Transverse colon (tissue), 4 donors: ENCODE measurements at regions not wholly inside any gene's neighbourhood (a gene's known extent, or its start where the extent isn't known, plus 50 kb on each side); places are given as distances from the start of the nearest gene placed in this dataset.
A peak's percentile ranks its signal among the peaks of the same experiment; 100 is the strongest.

ENCODE experiments used
- DNase-seq: peaks from one replicate; pipeline ENCODE4 v3.0.0-alpha.2; 2019
- H3K27ac ChIP-seq, 4 donors: fragments of 200-600 bp; sonication (generic); 2 replicates each; pipeline ENCODE4 v1.5.1; 2016 to 2018; ENCODE audit warnings: inconsistent platforms in 4 of 4
- H3K27me3 ChIP-seq: fragments of 200-600 bp; sonication (generic); 2 replicates; pipeline ENCODE4 v1.5.1; 2017; ENCODE audit warnings: inconsistent platforms
- H3K36me3 ChIP-seq, 4 donors: fragments of 200-600 bp; sonication (generic); 2 replicates each; pipeline ENCODE4 v1.5.1; 2017 to 2019; ENCODE audit warnings: inconsistent platforms in 4 of 4
- H3K4me1 ChIP-seq, 4 donors: fragments of 200-600 bp; sonication (generic); 2 replicates each; pipeline ENCODE4 v1.5.1; 2017 to 2020; ENCODE audit warnings: inconsistent platforms in 4 of 4
- H3K4me3 ChIP-seq, 4 donors: fragments of 200-600 bp; sonication (generic); 1 replicate in 1 of 4; 2 replicates in 3 of 4; pipeline versions ENCODE4 v1.5.1 to v1.6.1; 2017 to 2019; ENCODE audit warnings: inconsistent platforms in 4 of 4
- H3K9me3 ChIP-seq, 2 donors: fragments of 200-600 bp; sonication (generic); 2 replicates each; pipeline ENCODE4 v1.5.1; 2017 to 2019; ENCODE audit warnings: inconsistent platforms in 2 of 2
- CTCF ChIP-seq, 5 experiments: fragments of 200-600 bp in 3 of 5; fragments of 450-650 bp in 2 of 5; sonication (generic) in 3 of 5; IDR thresholded peaks; 1 replicate in 2 of 5; 2 replicates in 3 of 5; pipeline ENCODE4 v1.5.1; 2016 to 2017; ENCODE audit warnings: antibody characterized with exemption in 5 of 5, inconsistent platforms in 3 of 5, mild to moderate bottlenecking in 2 of 5, moderate library complexity in 1 of 5
- EP300 ChIP-seq: sonication (generic); formaldehyde crosslinking; IDR thresholded peaks from one replicate; pipeline ENCODE4 v1.6.1; 2017; ENCODE audit warnings: antibody characterized with exemption, low read depth
- POLR2A ChIP-seq: fragments of 450-650 bp; IDR thresholded peaks from one replicate; pipeline ENCODE4 v1.6.1; 2016; ENCODE audit warnings: antibody characterized with exemption, mild to moderate bottlenecking, moderate library complexity
- POLR2AphosphoS5 ChIP-seq, 3 donors: sonication (generic); formaldehyde crosslinking; IDR thresholded peaks; one replicate each; pipeline ENCODE4 v1.6.1; 2016; ENCODE audit warnings: antibody characterized with exemption in 3 of 3
- WGBS, 2 donors: methylation state at CpG; one replicate each; pipeline ENCODE4 v1.1.5; 2018; ENCODE audit warnings: low coverage in 1 of 2; 5-methylcytosine and 5-hydroxymethylcytosine counted together
- in situ Hi-C, 4 donors: fragments of 200-750 bp; cut with MboI; loops; one replicate each; pipeline versions ENCODE4 v1.15.0 to v1.15.1; 2017; ENCODE audit warnings: low sequenced_read_pairs in 3 of 4, low pct_ligation_motif_present in 1 of 4, low pct_unique_long_range_greater_than_20kb in 1 of 4
- intact Hi-C: fragments of 100-400 bp; cut with DNase I; formaldehyde crosslinking; loops from one replicate; pipeline ENCODE4 v1.15.1; 2023; ENCODE audit warnings: low total_unique reads

- no peaks in the 10 kb centered on the region for H3K9me3 ChIP-seq
- H3K4me1 ChIP-seq: peaks cover 5 to 34% (median 27%) of the 10 kb centered on the region in 4 donors
- no peaks in the 10 kb centered on the region for H3K36me3 ChIP-seq
- peak overlapping the region in 3 of 4 donors; percentile 35 to 59 (median 42) for H3K4me3 ChIP-seq
- peak; percentile 38 for DNase-seq
- in situ Hi-C loops (no loop called here), intact Hi-C loops (no loop called here)
- H3K27me3 ChIP-seq: peaks cover 79% of the 10 kb centered on the region
- WGBS, 2 donors: 0 to 1% methylated on average over 3 to 40 of the region's 49 CpGs
- peak overlapping the region in 1 of 4 donors; percentile 31 for H3K27ac ChIP-seq
- no peak for TF ChIP-seq EP300
- TF ChIP-seq POLR2AphosphoS5 (IDR thresholded peaks at IDR 0.05): no peak
- no peak for TF ChIP-seq CTCF (IDR thresholded peaks at IDR 0.05)
- TF ChIP-seq POLR2A: no peak
Measured at GRCh38 chr12:107320033-107320928, 226.9 kb upstream of the CRY1 start.

- peak; percentile 31 for DNase-seq
- Histone ChIP-seq H3K27ac (peak overlapping the region in 1 of 4 donors; percentile 31), H3K36me3 (no peaks in the 10 kb centered on the region), H3K4me3 (peak overlapping the region in 2 of 4 donors; percentile 42 to 59), H3K4me1 (peaks cover 5 to 34% (median 27%) of the 10 kb centered on the region in 4 donors), H3K9me3 (no peaks in the 10 kb centered on the region), H3K27me3 (peaks cover 75% of the 10 kb centered on the region)
- intact Hi-C loops: no loop called here
- TF ChIP-seq EP300 (no peak), POLR2AphosphoS5 (IDR thresholded peaks at IDR 0.05) (no peak), CTCF (IDR thresholded peaks at IDR 0.05) (no peak), POLR2A (no peak)
- WGBS, 2 donors: 0 to 1% methylated on average over 9 to 42 of the region's 42 CpGs
- in situ Hi-C loops: no loop called here
Measured at GRCh38 chr12:107320929-107321631, 227.7 kb upstream of the CRY1 start.

GRCh38 chr12:107322063-107322462 is 228.7 kb upstream of the CRY1 start:
- in situ Hi-C loops (no loop called here), intact Hi-C loops (no loop called here)
- Histone ChIP-seq H3K4me1 (peaks cover 5 to 34% (median 27%) of the 10 kb centered on the region in 4 donors), H3K27me3 (peaks cover 65% of the 10 kb centered on the region), H3K36me3 (no peaks in the 10 kb centered on the region), H3K9me3 (no peaks in the 10 kb centered on the region), H3K27ac (no peak overlapping the region), H3K4me3 (no peak overlapping the region)
- no peak for DNase-seq
- no peak for TF ChIP-seq CTCF (IDR thresholded peaks at IDR 0.05)
- no peak for TF ChIP-seq POLR2AphosphoS5 (IDR thresholded peaks at IDR 0.05)
- no peak for TF ChIP-seq EP300
- TF ChIP-seq POLR2A: no peak
- WGBS, 2 donors: 67% methylated on average over 3 of the region's 3 CpGs; no CpG with 5 or more reads in 1 of the 2 donors

GRCh38 chr12:107325075-107325608 is 231.8 kb upstream of the CRY1 start:
- Histone ChIP-seq H3K27me3 (peaks cover 41% of the 10 kb centered on the region), H3K4me1 (peaks cover 0 to 16% (median 12%) of the 10 kb centered on the region in 4 donors), H3K36me3 (no peaks in the 10 kb centered on the region), H3K4me3 (no peak overlapping the region), H3K9me3 (no peaks in the 10 kb centered on the region), H3K27ac (no peak overlapping the region)
- intact Hi-C loops: no loop called here
- in situ Hi-C loops: no loop called here
- TF ChIP-seq POLR2A: no peak
- no peak for TF ChIP-seq POLR2AphosphoS5 (IDR thresholded peaks at IDR 0.05)
- TF ChIP-seq EP300: no peak
- TF ChIP-seq CTCF (IDR thresholded peaks at IDR 0.05): no peak
- no peak for DNase-seq
- WGBS, 2 donors: 61% methylated on average over 2 of the region's 2 CpGs; no CpG with 5 or more reads in 1 of the 2 donors
